ENCODE measurements at regions not wholly inside any gene's neighbourhood (a gene's known extent, or its start where the extent isn't known, plus 50 kb on each side); places are given as distances from the start of the nearest gene placed in this dataset.

GRCh38 chr9:73701415-73702057, 549.9 kb downstream of the ANXA1 start:
- DNase-seq (ENCODE audit: low read depth) = no peak
- H3K4me3 ChIP-seq (ENCODE audit: low read depth, low read length) = no peak overlapping the region

GRCh38 chr9:73714294-73714693, 562.6 kb downstream of the ANXA1 start:
- peak; percentile 7 for DNase-seq (ENCODE audit: low read depth)
- H3K4me3 ChIP-seq (ENCODE audit: low read depth, low read length) = no peak overlapping the region

GRCh38 chr9:73715591-73715990, 563.9 kb downstream of the ANXA1 start:
- no peak overlapping the region for H3K4me3 ChIP-seq (ENCODE audit: low read depth, low read length)
- no peak for DNase-seq (ENCODE audit: low read depth)

GRCh38 chr9:73719660-73720059, 568.0 kb downstream of the ANXA1 start:
- H3K4me3 ChIP-seq (ENCODE audit: low read depth, low read length) = no peak overlapping the region
- DNase-seq (ENCODE audit: low read depth) = no peak

- DNase-seq (ENCODE audit: low read depth) = no peak
- H3K4me3 ChIP-seq (ENCODE audit: low read depth, low read length) = no peak overlapping the region
These were observed 568.9 kb downstream of the ANXA1 start for GRCh38 chr9:73720601-73721000.

- H3K4me3 ChIP-seq (ENCODE audit: low read depth, low read length) = no peak overlapping the region
- no peak for DNase-seq (ENCODE audit: low read depth)
These were observed 584.6 kb downstream of the ANXA1 start for GRCh38 chr9:73736270-73736669.

GRCh38 chr9:73738741-73739530, 587.3 kb downstream of the ANXA1 start:
- no peak for DNase-seq (ENCODE audit: low read depth)
- no peak overlapping the region for H3K4me3 ChIP-seq (ENCODE audit: low read depth, low read length)

- DNase-seq (ENCODE audit: low read depth) = no peak
These were observed 589.7 kb downstream of the ANXA1 start for GRCh38 chr9:73741316-73741715.

GRCh38 chr9:73742412-73742811, 590.7 kb downstream of the ANXA1 start:
- H3K4me3 ChIP-seq (ENCODE audit: low read depth, low read length) = no peak overlapping the region
- DNase-seq (ENCODE audit: low read depth) = no peak

More at GRCh38 chr9:73741316-73741715, 589.7 kb downstream of the ANXA1 start:
- H3K4me3 ChIP-seq (ENCODE audit: low read depth, low read length) = no peak overlapping the region

GRCh38 chr9:73743826-73744225, 592.2 kb downstream of the ANXA1 start:
- H3K4me3 ChIP-seq (ENCODE audit: low read depth, low read length) = no peak overlapping the region
- DNase-seq (ENCODE audit: low read depth) = no peak

GRCh38 chr9:73745598-73745997, 593.9 kb downstream of the ANXA1 start:
- DNase-seq (ENCODE audit: low read depth) = no peak

GRCh38 chr9:73753171-73753570, 601.5 kb downstream of the ANXA1 start:
- DNase-seq (ENCODE audit: low read depth) = no peak
- no peak overlapping the region for H3K4me3 ChIP-seq (ENCODE audit: low read depth, low read length)

More at GRCh38 chr9:73745598-73745997, 593.9 kb downstream of the ANXA1 start:
- no peak overlapping the region for H3K4me3 ChIP-seq (ENCODE audit: low read depth, low read length)

GRCh38 chr9:73761905-73762304, 610.2 kb downstream of the ANXA1 start:
- DNase-seq (ENCODE audit: low read depth) = no peak
- no peak overlapping the region for H3K4me3 ChIP-seq (ENCODE audit: low read depth, low read length)

GRCh38 chr9:73773896-73774295, 622.2 kb downstream of the ANXA1 start:
- DNase-seq (ENCODE audit: low read depth) = peak; percentile 30
- no peak overlapping the region for H3K4me3 ChIP-seq (ENCODE audit: low read depth, low read length)

GRCh38 chr9:73775757-73776156, 624.1 kb downstream of the ANXA1 start:
- H3K4me3 ChIP-seq (ENCODE audit: low read depth, low read length) = no peak overlapping the region
- DNase-seq (ENCODE audit: low read depth) = no peak

GRCh38 chr9:73780916-73781315, 629.3 kb downstream of the ANXA1 start:
- DNase-seq (ENCODE audit: low read depth) = peak; percentile 88
- H3K4me3 ChIP-seq (ENCODE audit: low read depth, low read length) = no peak overlapping the region

- DNase-seq (ENCODE audit: low read depth) = peak; percentile 36
- H3K4me3 ChIP-seq (ENCODE audit: low read depth, low read length) = no peak overlapping the region
These were observed 630.5 kb downstream of the ANXA1 start for GRCh38 chr9:73782166-73782565.

- DNase-seq (ENCODE audit: low read depth) = no peak
- no peak overlapping the region for H3K4me3 ChIP-seq (ENCODE audit: low read depth, low read length)
These were observed 647.8 kb downstream of the ANXA1 start for GRCh38 chr9:73799446-73799845.

- no peak overlapping the region for H3K4me3 ChIP-seq (ENCODE audit: low read depth, low read length)
- DNase-seq (ENCODE audit: low read depth) = no peak
These were observed 653.4 kb downstream of the ANXA1 start for GRCh38 chr9:73805111-73805510.

- DNase-seq (ENCODE audit: low read depth) = peak; percentile 25
- no peak overlapping the region for H3K4me3 ChIP-seq (ENCODE audit: low read depth, low read length)
These were observed 654.3 kb downstream of the ANXA1 start for GRCh38 chr9:73805853-73806458.

GRCh38 chr9:73806876-73807275, 655.2 kb downstream of the ANXA1 start:
- no peak overlapping the region for H3K4me3 ChIP-seq (ENCODE audit: low read depth, low read length)
- DNase-seq (ENCODE audit: low read depth) = no peak
